HG02970 (cell line): ENCODE measurements at regions not wholly inside any gene's neighbourhood (a gene's known extent, or its start where the extent isn't known, plus 50 kb on each side); places are given as distances from the start of the nearest gene placed in this dataset.

Experiments
- ATAC-seq: cut with Tn5 transposase; IDR thresholded peaks from one replicate; pipeline ENCODE4 v1.9.1; 2021; ENCODE audit warnings: mild to moderate bottlenecking, moderate library complexity, moderate number of reproducible peaks; ENCODE audit not compliant: unreplicated experiment, low FRiP score

DNA sequence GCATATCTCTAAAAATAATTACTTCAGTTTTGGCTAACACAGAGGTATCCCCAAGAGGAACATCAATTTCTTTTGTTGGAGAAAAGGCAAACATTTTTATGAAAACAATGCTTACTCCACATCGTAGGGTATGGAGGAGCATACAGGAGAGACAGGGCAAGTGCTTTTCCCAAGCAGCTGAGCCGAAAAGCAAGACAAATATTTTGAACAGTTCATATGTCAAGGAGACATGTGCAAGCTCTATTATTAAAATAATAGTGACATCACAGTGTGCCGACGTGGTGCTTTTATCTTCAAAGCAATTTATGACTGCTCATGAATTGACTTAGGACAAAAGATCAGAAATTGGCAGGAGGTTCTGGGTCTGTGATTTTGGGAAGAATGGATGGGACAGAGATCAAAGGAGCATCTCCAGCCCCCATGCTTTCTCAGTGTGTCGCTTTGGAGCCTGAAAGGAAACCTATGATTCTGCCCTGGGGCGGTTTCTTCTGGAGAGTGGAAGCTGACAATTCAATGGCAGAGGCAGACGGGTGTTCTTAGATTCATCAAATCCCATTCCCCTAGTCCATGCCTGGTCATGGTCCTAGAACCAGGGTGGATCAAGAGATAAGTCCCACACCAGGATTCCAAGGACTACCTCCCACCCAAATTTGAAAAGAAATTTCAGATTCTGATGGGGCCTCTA, 97.1 kb downstream of the JCAD start:
- ATAC-seq, result no peak

DNA sequence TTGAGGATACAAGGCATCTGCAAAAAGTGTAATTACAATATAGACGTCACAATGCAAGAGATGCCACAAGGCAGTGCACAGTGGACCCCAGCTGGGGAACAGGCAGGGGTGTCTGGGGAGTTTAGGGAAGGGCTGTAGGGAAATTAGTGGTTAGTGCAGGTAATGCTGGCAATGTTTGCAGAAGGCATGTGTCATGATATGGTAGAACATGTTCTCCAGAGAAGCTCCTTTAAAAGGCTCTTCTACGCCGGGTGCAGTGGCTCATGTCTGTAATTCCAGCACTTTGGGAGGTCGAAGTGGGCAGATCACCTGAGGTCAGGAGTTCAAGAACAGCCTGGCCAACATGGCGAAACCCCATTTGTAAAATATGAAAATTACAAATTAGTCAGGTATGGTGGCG, 98.0 kb downstream of the JCAD start:
- no peak for ATAC-seq

DNA sequence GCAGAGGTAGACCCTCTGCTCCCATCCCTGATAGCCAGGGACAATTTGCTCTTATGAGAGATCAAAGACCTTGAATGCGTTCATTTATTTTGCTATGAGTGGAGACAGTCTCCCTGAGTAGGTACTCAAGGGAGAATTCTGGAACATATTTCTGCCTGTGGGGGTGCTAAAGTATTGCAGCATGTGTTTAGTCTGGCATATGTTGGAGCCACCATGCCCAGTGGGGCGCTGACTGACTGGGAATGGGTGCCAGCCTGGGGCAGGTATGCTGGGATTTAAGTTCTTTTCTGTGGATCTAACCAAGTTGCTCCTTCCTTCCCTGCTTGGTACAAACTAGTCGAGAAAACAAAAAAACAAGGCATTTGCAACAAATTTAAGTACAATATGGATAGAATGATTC, 99.1 kb downstream of the JCAD start:
- no peak for ATAC-seq

- ATAC-seq, result no peak
These were observed 99.8 kb downstream of the JCAD start for GRCh38 chr10:29959586-29959985.

DNA sequence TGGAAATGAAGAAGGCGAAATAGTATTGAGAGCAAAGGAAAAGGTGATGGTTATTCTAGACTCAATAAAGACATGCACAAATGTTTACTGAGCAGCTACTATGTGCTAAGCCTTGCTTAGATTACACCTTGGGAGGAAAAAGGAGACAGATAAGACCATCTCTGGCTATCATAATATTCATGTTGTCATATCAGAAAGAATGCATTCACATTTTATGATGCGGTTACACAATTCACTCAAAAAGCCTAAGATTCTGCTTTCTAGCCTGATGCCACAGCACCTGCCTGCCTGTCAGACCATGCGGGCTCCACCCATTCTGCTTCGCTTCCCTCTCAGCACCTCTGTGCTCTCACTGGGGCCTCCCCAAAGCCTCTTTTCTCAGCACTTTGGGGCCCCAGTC, 100.9 kb downstream of the JCAD start:
- no peak for ATAC-seq

DNA sequence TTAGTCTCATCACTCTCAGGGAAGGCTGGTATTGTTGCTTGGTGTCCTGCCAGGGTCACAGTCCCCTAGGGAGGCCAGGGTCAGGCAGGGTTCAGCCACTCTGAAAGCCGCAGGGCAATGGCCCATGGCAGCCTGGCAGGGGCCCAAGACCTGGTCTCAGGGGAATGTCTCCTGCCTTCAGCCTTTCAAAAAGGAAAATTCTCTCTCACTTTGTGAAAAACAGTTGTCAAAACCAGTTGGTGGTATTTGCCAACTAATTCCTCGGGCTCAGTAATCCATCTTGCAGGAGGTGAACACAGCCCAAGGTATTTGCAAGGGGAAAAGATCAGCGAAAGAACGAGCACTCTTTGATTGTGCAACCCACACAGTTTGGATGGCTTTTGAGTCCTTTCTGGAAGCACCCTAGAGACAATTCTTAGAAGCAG, 101.5 kb downstream of the JCAD start:
- ATAC-seq, result no peak

- ATAC-seq, result no peak
These were observed 102.2 kb downstream of the JCAD start for GRCh38 chr10:29957236-29957635.

GRCh38 chr10:29956335-29956924, 103.0 kb downstream of the JCAD start:
- ATAC-seq, result no peak

DNA sequence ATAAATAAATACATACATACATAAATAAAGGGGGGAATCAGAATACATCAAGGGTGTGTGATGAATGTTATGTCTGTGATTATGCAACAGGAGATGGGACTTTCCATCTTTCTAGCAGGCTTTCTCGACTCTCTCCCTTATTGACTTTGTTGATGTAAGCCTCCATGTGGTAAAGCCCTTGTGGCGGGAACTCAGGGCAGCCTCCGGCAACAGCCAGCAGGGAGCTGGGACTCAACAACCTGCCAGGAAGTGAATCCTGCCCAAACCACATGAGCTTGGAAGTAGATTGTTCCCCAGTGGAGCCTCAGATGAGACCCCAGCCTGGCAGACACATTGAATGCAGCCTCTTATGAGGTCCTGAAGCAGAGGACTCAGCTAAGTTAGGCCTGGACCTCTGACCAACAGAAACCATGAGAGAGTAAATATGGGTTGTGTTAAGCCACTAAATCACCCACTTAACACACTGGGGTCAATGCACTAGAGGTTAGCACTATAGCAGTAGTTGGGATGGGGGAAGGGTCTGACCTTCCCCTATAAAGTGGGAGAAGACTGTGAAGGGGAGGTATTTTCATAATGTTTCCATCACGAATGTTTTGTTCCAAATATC, 104.0 kb downstream of the JCAD start:
- no peak for ATAC-seq

DNA sequence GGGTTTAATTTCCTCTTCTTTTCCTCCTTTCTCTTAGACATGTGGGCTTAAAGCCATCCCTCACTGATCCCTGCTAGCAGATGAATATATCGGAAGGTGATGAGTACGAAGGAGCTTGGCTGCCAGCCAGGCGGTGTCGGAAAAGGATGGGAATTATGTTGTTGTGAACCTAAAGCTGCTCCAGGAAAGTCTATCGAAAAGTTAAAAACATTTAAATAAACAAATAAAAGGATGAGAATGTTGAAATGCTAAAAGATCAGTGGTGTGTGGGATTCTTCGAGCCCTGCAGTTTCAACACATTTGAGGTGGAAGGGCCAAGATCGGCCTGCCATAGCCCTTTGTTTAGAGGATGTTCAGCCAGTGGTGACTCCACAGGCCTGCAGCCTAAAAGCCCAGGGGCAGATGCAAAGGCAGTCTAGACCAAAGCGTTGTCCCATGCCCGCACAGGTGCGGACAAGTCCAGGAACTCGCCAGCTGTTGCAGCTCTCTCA, 107.9 kb downstream of the JCAD start:
- ATAC-seq, result no peak

- ATAC-seq, result no peak
These were observed 109.0 kb downstream of the JCAD start for GRCh38 chr10:29950391-29950790.

DNA sequence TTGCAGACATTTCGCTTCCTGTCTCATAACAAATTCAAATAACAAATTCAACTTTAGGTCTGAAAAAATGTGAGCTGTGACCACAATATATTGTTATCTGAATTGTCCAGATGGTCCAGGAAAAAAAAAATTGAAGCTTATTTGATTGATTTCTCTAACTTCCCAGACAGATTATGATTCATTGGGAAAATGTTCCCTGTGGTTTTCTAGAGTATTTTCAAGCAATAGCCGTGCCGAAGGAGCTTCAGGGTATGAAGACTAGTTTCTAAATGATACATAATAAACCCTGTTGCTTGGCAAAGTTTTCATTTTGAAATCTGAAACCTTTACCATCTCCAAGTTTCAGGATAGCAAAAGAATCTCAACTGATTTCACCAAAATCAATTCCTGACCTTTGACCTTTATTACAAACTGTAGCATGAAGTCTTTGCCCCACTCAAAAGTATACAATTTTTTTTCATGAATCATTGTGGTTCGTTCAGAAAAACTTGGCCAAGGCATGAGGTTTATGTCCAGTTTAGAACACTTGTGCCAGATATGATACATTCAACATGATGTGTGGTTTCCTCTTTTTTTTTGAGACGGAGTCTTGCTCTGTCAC, 109.9 kb downstream of the JCAD start:
- ATAC-seq, result no peak

DNA sequence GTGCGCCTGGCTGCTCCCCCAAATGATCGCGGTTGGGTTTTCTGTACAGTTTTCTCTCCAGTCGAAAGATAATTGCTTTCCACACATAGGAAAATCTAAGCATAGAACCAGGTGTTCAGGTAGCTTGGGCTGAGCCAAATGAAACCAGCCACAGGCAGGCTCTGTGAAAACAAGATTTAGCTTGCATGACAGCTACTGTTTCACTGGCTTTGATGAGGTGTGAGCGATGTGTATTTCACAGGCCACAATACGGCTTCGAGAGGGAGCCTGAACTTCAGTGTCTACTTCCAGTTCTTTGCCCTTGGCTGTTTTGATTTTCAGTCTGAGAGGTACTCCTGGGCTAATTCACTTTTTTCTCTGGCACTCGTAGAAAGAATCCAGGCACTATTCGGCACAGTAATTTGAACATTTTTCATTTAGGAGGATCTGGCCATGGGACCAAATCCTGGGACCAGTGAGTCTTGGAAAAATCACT, 110.5 kb downstream of the JCAD start:
- no peak for ATAC-seq

DNA sequence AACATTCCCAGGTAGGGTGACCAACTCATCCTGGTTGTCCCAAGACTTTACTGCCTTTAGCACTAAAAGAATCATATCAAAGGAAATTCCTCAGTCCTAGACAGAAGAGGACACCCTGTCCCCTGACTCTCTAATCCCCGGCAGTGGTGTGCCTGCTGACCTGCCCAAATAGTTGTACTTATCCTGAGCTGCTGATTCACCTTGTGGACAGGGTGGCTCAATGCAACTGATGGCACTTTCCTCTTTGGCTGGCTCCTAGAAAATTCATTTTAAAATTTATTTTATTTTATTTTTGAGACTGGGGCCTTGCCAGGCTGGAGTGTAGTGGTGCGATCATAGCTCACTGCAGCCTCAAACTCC, 111.7 kb downstream of the JCAD start:
- ATAC-seq, result no peak

- no peak for ATAC-seq
These were observed 112.3 kb downstream of the JCAD start for GRCh38 chr10:29946953-29947700.

GRCh38 chr10:29946614-29946952, 112.8 kb downstream of the JCAD start:
- no peak for ATAC-seq

DNA sequence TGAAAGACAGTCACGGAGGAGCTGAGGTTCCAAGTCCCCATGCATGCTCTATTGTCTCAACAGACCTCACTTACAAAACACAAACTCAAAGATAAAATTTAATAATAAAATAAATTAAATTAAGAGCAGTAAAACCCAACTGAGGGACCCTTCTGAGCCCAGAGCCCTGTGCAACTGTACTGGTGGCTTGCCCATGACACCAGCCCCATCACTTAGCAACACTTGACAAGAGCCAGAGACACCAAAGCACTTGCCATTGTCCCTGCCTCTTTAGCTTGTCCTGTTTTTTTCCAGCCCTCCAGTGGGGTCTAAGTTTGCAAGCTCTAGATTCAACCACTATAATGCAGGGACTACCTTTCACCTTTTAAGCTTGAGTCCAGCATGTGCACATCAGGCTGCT, 117.9 kb downstream of the JCAD start:
- no peak for ATAC-seq

DNA sequence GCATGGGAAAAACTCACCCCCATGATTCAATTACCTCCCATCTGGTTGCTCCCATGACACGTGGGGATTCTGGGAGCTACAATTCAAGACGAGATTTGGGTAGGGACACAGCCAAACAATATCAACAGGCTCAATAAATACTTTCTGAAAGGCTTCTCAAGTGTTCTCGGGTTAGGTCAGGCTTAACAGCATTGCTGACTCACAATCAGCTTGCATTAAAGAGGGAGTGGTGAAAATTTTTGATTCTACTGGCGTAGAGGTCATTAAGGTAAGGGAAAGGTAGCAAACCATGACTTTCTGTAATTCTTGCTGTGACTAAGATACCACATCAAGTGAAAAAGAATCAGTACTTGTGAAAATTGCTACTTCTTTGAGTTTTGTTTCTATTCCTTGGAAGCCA, 126.4 kb downstream of the JCAD start:
- no peak for ATAC-seq

GRCh38 chr10:29931833-29932232, 127.6 kb downstream of the JCAD start:
- ATAC-seq, result no peak

- ATAC-seq, result no peak
These were observed 130.4 kb downstream of the JCAD start for GRCh38 chr10:29929006-29929405.

DNA sequence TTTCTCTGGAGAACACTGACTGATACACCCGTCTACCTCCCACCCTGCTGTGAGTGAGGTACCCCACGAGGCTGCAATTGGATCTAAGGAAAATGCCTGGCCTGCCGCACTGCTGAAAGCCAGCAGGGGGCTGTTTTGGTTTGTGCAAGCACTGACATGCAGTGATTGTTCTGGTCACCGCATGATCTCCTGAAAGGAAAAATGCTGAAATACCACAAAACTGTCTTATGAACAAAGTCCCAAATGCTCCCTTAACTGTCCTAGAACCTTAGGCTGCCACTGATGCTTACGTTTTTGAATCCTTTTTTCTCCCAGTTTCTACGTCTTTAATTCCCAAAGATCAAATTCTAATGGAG, 132.7 kb downstream of the JCAD start:
- no peak for ATAC-seq
